ENCODE measurements at regions not wholly inside any gene's neighbourhood (a gene's known extent, or its start where the extent isn't known, plus 50 kb on each side); places are given as distances from the start of the nearest gene placed in this dataset.
A peak's percentile ranks its signal among the peaks of the same experiment; 100 is the strongest.

DNA sequence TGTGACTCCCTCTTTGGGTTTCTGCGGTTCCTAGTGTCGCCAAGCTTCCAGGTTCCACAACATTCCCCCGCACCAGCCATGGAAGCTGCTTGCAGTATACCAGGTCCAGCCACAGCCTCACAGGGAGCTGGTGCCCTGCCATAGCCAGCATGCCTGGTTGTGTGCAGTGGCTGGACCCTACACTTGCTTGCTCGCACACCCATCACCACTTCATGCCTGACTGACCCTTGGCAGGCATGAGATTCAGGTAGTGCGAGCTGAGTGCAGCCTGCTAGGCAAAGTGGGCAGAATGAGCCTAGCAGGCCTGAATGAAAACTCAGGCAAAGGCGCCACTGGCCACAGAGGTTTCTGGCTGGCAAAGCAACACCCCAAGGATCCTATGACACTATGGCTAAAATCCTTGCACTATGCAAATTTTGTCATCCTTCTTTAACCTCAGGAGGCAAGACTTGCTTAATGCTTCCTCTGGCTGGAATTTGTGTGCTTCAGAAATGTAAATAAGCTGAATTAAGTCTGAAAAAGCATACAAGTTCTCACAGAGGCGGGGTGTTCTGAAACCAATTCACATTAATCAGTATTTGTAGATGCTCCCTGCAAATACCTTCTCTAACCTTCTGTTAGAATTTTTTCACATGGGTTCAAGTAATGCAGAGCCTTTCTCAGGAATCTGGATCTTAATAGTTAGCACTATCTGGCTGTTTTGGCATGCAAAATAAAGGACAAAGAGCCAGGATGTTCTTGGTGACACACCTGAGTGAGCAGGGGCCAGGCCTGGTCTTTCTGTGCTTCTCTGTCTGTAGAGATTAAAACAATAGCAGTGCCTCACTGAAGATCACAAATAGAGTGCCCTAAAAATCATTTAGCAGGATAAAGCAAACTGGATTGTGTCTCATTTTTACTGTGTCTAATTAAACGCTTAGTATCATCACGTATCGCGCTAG lies 256.9 kb downstream of the GPATCH2 start:
- DNase-seq = no peak

DNA sequence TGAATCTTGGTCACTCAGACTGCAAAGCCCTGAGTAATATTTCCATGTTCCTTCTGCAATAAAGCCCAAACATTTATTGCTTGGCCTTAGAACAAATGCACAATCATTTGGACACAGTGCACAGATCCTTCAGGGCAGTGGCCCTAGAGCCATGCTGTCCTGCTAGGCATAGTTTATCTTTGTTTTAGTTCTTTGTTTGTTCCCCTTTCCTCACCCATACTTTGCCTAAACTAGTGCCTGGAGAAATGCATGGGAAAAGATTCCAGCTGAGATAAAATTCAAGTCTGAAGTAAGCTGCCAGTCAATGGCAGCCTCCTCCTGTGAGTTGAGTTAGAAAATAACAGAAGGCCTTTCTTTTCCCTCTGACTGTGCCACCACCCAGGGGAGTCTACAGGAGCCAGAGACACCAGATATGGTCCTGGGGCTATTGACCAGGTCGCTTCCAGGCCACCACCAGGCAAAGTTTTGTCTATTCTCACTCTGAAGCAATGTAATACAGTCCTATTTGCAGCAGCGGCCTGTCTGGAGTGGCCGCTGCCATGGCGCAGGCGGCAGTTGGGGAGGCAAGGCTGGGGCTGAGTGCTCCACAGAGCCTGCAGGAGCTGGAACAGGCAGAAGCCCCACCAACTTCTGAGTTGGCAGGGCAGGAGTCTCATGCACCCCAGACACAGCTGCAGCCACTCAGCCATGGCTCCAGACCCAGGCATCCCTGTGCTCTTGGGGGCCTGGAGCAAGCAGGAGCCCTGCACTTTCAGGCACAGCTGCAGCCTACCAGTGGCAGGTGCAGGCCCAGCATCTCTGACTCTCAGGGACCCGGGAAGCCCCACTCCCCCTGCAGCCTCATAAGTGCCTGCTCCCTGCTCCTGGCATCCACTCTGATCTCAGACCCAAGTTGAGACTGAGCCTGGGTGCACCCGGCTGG lies 258.6 kb downstream of the GPATCH2 start:
- no peak for DNase-seq

DNA sequence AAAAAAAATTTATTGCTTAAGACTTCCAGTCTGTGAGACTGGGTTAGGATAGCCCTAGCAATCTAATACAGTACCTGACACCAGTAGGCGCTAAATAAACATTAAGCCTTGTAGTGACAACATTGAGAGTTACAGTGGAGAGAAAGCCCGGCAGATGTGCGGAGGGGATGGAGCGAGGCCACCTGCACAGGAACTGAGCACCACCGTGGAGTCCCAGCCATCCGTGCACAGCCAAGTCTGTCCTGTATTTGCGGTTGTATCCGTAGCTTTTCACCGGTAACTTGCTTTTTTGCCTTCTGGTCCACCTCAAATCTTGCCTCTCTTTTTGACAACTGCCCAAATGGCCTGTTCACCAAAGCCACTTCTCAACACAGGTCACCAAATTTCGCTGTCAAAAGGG lies 260.1 kb downstream of the GPATCH2 start:
- DNase-seq = no peak

DNA sequence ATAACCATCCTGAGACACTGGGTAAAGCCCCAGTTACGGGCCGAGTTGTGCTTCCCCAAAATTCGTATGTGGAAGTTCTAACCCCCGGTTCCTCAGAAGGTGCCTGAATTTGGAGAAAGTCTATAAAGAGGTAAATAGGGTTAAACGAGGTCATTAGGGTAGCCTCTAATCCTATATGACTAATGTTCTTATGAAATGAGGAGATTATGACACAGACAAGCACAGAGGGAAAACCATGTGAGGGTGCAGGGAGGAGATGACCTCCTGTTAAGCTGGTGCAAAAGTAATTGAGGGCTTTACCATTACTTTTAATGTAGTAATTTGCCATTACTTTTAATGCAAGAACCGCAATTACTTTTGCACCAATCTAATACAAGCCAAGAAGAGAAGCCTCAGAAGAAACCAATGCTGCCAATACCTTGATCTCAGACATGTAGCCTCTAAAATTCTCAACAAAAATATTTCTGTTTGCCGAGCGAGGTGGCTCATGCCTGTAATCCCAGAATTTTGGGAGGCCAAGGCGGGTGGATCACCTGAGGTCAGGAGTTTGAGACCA lies 260.8 kb downstream of the GPATCH2 start:
- DNase-seq = no peak

GRCh38 chr1:217369271-217369981 lies 261.5 kb downstream of the GPATCH2 start:
- DNase-seq = no peak

DNA sequence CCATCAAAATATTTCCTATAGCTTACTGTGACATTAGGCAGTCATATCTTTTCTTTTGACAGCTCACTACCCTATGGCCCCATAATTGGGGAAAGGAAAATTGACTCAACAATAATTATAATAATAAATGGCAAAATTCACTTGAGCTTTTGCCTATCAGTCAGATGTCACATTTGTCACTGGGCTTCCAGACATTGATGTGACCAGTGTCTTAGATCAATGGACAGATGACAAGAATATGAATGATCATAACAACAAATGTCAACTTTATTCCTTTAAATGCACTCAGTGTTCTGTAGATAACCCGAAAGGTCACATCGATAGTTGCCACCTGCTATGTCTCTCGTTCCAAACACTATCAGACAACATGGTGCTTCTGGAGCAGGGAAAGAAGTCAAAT lies 266.7 kb downstream of the GPATCH2 start:
- DNase-seq = no peak

GRCh38 chr1:217363319-217363718 lies 267.6 kb downstream of the GPATCH2 start:
- DNase-seq = no peak

GRCh38 chr1:217360510-217360909 lies 270.4 kb downstream of the GPATCH2 start:
- DNase-seq = no peak

DNA sequence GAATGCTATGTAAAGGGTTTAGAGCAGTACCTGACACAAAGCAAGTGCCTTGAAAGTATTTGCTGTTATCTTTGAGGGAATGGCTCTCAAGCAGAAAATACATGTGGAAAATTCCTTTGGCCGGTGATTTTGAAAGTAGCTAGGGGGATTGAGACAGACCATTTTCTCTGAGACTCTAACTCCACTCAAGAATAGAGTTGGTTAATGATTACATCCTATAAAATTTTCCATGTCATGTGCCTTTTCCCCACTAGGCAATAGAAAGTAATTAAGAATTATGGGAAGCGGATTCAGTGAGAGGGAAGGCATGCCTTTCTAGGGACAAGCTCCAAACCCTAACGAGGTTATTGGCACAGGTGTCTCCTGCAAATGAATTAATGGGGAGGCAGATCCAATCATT lies 276.0 kb downstream of the GPATCH2 start:
- DNase-seq = no peak

DNA sequence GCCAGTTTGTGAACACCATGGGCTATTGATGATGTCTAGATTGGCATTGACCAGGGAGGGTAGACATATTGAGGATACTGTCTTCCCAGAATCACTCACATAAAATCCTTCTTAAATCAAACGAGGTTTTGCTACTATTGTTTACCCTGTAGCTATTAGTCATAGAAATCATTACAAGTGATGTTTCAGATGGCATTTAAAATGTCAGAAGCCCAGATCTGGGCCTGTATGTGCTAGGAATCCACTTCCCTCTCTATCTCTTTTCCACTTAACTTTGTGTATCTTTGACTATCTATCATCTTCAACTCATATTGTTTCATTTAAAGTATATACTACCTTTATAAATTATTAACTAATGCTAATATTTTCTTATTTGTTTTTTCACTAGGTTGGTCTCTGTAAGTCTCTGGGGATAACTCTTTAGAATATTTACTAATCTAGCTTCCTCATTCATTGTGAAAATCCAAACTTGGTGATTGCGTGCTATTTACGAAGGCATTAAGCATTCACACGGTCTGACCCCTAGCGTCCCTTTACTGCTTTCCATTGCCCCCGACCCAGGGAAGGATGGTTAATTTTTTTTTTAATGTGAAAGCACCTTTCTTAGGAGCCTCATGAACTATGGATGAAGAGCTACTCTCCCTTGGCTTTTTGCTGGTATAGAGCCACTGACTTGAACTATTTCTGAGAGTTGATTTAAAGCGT lies 281.8 kb downstream of the GPATCH2 start:
- DNase-seq = no peak

- no peak for DNase-seq
These were observed 286.2 kb downstream of the GPATCH2 start for GRCh38 chr1:217344712-217345111.

DNA sequence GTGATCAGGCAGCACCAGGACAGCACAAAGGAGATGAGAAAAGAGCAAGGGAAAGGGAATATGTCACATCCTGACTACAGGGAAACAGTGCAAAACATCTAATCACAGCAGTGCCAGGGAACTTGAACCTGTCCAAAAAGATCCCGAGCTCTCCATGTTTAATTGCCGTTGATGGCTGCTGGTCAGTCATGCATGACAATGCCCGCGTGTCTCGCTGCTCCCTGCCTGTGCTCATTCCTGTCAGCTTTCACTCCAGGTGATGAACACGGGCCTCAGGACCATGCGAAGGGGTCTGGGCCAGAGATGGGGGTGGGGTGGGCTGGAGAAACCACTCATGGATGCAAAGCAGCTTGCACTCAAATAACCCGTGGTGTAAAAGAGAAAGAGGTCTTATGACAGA lies 287.0 kb downstream of the GPATCH2 start:
- DNase-seq = peak; percentile 94

GRCh38 chr1:217342105-217342504 lies 288.8 kb downstream of the GPATCH2 start:
- no peak for DNase-seq

DNA sequence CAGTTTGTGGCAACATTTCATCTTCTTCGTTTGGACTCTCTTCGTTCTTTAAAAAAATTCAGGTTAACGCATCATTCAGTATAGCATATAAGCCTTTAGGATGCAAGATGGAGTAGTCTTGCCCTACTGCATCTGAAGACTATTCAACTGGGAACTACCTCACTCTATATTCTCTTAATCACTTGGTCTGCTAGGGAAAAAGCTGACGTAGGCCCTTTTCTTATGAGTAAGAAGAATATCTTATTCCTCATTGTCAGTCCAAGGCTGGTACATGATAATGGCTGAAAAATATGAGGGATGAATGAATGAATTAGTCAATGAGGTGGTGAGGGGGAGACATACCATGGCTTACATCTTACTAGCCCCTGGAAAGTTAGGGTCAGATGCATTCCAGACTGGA lies 294.2 kb downstream of the GPATCH2 start:
- DNase-seq = no peak

DNA sequence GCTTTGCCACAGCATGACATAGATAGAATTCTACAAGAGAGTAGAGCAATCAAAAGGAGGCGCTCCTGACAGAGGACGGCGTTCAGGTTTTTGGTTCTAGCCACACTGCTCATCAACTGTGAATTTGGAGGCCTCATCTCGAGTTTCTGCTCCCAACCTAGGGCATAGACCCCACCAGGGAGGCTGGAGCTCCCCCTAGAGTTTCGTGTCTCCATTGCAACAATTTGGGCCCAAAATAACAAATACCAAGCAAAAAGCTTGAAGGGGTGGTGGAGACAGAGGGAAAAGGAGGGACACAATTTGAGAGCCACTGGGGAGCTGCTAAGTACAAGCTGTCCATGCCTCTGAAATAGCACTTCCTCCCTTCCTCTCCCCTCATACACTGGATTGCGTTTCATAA lies 297.0 kb downstream of the GPATCH2 start:
- DNase-seq = peak; percentile 35

DNA sequence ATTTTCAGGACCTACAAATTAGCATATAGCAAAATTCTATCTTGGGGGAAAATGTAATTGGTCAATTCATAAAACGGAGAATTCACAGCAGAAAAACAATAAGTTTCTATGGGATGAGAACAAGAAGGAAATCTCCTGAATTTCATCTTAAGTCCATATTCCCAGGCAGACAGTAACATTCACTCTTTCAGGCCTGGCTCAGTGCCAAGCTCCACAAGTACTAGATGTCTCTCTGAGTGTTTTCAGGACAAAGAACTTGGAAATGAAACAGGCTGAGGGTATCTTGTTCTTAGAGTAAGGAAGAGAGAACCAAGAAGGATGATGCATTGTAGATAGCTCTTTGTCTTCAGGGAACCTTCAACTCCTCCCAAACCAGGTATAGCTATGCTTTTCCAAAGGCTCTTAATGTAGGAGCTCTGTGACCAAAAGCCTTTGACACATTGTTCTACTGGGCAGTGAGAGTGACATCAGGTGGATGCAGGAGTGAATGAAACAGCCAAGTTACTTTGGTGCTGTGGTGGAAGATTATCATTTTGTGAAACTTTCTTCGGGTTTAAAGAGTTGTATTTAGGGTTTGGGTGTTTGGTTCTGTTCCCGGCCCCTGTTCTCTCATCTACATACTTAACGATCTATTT lies 298.3 kb downstream of the GPATCH2 start:
- DNase-seq = peak; percentile 17

GRCh38 chr1:217331698-217332097 lies 299.2 kb downstream of the GPATCH2 start:
- no peak for DNase-seq

GRCh38 chr1:217327901-217328300 lies 303.0 kb downstream of the GPATCH2 start:
- no peak for DNase-seq

- no peak for DNase-seq
These were observed 308.1 kb downstream of the GPATCH2 start for GRCh38 chr1:217322834-217323233.

- DNase-seq = no peak
These were observed 315.5 kb downstream of the GPATCH2 start for GRCh38 chr1:217315346-217315745.

GRCh38 chr1:217313096-217313495 lies 317.8 kb downstream of the GPATCH2 start:
- DNase-seq = no peak

DNA sequence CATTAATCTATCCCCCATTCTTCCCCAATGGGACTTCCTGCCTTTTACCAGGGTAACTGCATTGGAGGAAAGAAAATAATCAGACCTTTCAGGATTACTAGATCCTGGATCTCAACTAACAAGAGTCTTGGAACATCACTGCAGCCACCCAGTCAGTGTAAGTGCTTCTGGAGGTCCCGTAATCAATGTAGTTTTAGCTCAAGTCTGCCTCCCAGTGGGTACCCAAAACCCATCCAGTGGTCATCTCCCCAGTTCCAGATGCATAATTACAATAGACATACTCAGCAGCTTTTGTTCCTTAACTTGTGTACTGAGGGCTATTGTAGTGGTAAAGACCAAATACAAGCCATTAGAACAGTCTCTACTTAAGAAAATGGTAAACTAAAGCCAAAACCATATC lies 319.1 kb downstream of the GPATCH2 start:
- DNase-seq = no peak
